SK-N-MC (cell line): ENCODE measurements at regions not wholly inside any gene's neighbourhood (a gene's known extent, or its start where the extent isn't known, plus 50 kb on each side); places are given as distances from the start of the nearest gene placed in this dataset.

Experiments
- DNase-seq: peaks from one replicate; pipeline ENCODE4 v3.0.0-alpha.2; 2011; ENCODE audit warnings: low read depth, low spot score
- H3K27ac ChIP-seq: fragments of 200-600 bp; sonication (generic); 2 replicates; pipeline ENCODE4 v1.5.1; 2016; ENCODE audit warnings: mixed run types
- H3K36me3 ChIP-seq: fragments of 200-600 bp; sonication (generic); 2 replicates; pipeline ENCODE4 v1.6.1; 2017; ENCODE audit warnings: antibody characterized with exemption, low read length, mixed read lengths; ENCODE audit not compliant: insufficient read depth
- H3K4me3 ChIP-seq: fragments of 200-600 bp; sonication (generic); 2 replicates; pipeline ENCODE4 v1.5.1; 2016
- H3K9ac ChIP-seq: fragments of 200-600 bp; sonication (generic); 2 replicates; pipeline ENCODE4 v1.8.0; 2017; ENCODE audit warnings: mixed run types, mixed read lengths; ENCODE audit not compliant: insufficient read length
- H3K9me3 ChIP-seq: fragments of 200-600 bp; sonication (generic); 2 replicates; pipeline ENCODE4 v1.6.1; 2017; ENCODE audit warnings: low read depth, mild to moderate bottlenecking, antibody characterized with exemption, low read length, moderate library complexity, mixed read lengths
- EZH2 ChIP-seq: fragments of 200-600 bp; sonication (generic); IDR thresholded peaks from one replicate; pipeline ENCODE4 v1.6.1; 2017; ENCODE audit warnings: antibody characterized with exemption
- FOXP2 ChIP-seq: optimal IDR thresholded peaks from 2 replicates; pipeline ENCODE3; 2011; ENCODE audit warnings: mild to moderate bottlenecking, moderate library complexity; ENCODE audit not compliant: insufficient read depth; ENCODE audit errors: extremely low read length, control extremely low read depth
- POLR2AphosphoS5 ChIP-seq: IDR thresholded peaks from 2 replicates; pipeline ENCODE4 v1.6.1; 2012; ENCODE audit warnings: mild to moderate bottlenecking, low read depth, low read length, borderline replicate concordance

DNA sequence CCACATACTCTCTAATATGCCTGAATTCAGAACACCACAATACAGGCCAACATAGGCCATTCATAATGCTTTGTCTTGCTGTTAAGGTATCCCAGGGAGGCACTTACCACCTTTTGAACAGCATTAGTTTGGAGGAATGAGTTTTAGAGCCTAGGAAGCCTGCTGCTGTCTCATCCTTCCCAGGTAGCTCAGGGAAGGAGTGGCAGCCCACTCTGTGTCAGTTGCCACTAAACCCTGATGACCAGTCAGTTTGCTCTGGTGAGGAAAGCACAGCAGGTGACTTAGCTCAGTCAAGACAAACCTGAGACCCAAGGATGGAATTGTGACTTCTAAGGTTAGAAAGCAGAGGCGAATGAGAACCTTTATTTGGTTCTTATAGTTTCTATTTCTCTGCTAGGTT lies 337.4 kb upstream of the ATP10B start:
- H3K36me3 ChIP-seq, result no peaks in the 10 kb centered on the region
- no peak overlapping the region for H3K27ac ChIP-seq
- no peak for DNase-seq
- no peak overlapping the region for H3K9ac ChIP-seq
- TF ChIP-seq FOXP2, result no peak
- TF ChIP-seq EZH2, result no peak
- TF ChIP-seq POLR2AphosphoS5, result no peak
- no peak overlapping the region for H3K4me3 ChIP-seq
- no peaks in the 10 kb centered on the region for H3K9me3 ChIP-seq

DNA sequence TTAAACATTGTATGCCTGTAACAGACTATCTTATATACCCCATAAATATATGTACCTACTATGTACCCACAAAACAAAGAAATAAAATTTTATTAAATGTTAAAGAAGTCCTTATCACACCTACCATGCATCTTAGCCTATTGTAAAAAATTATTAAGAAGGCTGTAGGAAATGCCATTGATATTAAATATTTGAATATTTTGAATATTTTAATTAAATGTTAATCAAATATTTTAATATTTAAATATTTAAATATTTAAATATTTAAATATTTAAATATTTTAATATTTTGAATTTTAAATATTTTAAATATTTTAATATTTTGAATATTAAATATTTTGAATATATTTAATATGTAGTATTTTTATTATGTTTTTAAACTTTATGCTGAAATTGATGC lies 331.5 kb upstream of the ATP10B start:
- Histone ChIP-seq H3K9me3 (no peaks in the 10 kb centered on the region), H3K9ac (no peak overlapping the region), H3K4me3 (no peak overlapping the region), H3K27ac (no peak overlapping the region), H3K36me3 (no peaks in the 10 kb centered on the region)
- no peak for DNase-seq
- TF ChIP-seq POLR2AphosphoS5, result no peak
- TF ChIP-seq EZH2, result no peak

DNA sequence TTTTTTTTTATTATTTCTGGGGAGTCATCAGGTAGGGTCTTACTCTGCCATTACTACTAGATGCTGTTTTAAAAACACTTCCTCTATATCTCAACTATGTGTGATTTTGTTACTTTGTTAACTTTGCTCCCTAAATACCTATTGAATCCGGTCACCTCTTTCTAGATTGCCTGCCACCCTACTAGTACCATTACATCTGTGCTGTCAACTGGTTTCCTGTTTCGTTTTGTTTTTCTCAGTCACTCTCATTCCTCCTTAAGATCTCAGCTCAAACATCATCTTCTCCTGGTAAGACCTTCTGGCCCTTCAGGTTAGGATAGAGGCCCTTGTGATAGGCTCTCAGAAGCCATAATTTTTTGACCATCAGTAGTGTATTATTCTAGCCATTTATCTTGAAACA lies 324.2 kb upstream of the ATP10B start:
- H3K9ac ChIP-seq, result no peak overlapping the region
- H3K36me3 ChIP-seq, result no peaks in the 10 kb centered on the region
- TF ChIP-seq EZH2 (no peak), FOXP2 (no peak), POLR2AphosphoS5 (no peak)
- no peak overlapping the region for H3K27ac ChIP-seq
- no peak for DNase-seq
- H3K9me3 ChIP-seq, result no peaks in the 10 kb centered on the region
- no peak overlapping the region for H3K4me3 ChIP-seq

DNA sequence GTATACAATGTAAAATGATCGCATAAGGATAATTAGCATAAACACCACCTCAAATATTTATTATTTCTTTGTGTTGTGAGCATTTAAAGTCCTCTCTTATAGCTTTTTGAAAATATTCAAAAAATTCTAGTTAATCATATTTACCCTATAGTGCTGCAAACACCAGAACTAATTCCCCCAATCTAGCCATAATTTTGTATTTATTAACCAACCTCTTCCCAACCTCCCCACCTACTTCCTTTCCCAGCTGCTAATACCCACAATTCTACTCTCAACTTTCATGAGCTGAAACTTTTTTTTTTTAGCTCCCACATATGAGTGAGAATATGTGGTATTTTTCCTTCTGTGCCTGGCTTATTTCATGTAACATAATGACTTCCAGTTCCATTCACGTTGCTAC lies 317.8 kb upstream of the ATP10B start:
- Histone ChIP-seq H3K36me3 (no peaks in the 10 kb centered on the region), H3K9ac (no peak overlapping the region), H3K9me3 (no peaks in the 10 kb centered on the region), H3K27ac (no peak overlapping the region), H3K4me3 (no peak overlapping the region)
- TF ChIP-seq FOXP2 (no peak), POLR2AphosphoS5 (no peak), EZH2 (no peak)
- DNase-seq, result no peak

DNA sequence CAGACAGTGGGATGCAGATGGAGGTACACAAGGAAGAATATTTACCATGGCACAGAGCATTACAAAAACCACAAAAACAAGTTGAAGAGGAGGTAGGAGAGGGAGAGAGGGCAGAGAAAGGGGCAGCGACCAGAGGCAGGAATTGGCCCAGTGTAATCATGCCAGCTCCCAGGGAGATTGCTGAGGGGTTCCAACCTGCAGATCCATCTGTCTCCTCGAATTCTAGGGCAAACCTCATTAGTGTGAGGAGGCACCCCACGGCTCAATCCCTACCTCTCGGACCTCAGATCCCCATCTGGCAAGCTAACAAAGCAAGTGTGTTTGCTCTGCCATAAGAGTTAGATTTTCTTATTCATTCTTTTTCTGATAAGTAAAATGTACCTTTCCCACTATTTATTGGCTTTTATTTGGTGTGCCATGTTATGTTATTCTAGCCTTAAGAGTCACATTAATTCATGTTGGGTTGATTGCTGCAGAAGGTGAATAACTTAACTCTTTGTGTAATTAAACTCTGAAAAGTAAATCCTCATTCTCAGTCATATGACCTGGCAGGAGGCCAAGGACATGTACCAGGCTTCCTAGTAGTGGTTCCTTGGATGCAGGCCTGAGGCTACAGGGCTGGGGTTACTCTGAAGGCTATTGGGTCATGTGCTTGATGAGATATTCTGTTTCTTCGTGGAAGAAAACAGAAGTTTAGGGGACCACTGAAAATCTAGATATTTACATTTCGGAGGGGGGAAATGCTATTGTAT lies 315.2 kb upstream of the ATP10B start:
- H3K36me3 ChIP-seq, result no peaks in the 10 kb centered on the region
- no peak overlapping the region for H3K9ac ChIP-seq
- H3K9me3 ChIP-seq, result no peaks in the 10 kb centered on the region
- H3K27ac ChIP-seq, result no peak overlapping the region
- no peak for DNase-seq
- no peak overlapping the region for H3K4me3 ChIP-seq
- TF ChIP-seq POLR2AphosphoS5 (no peak), FOXP2 (no peak), EZH2 (no peak)

DNA sequence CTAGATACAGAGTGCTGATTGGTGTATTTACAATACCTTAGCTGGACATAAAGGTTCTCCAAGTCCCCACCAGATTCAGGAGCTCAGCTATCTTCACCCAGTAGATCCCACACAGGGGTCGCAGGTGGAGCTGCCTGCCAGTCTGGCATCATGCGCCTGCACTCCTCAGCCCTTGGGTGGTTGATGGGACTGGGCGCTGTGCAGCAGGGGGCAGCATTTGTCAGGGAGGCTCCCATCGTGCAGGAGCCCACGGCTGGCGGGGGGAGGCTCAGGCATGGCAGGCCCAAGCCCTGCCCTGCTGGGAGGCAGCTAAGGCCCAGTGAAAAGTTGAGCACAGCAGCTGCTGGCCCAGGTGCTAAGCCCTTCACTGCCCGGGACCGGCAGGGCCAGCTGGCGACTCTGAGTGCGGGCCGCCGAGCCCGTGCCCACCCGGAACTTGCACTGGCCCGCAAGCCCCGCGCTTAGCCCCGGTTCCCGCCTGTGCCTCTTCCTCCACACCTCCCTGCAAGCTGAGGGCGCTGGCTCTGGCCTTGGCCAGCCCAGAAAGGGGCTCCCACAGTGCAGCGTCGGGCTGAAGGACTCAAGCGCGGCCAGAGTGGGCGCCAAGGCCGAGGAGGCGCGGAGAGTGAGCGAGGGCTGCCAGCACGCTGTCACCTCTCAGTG lies 314.1 kb upstream of the ATP10B start:
- no peak for DNase-seq
- Histone ChIP-seq H3K9me3 (no peaks in the 10 kb centered on the region), H3K9ac (no peak overlapping the region), H3K27ac (no peak overlapping the region), H3K36me3 (no peaks in the 10 kb centered on the region), H3K4me3 (no peak overlapping the region)
- TF ChIP-seq FOXP2 (no peak), POLR2AphosphoS5 (no peak), EZH2 (no peak)

DNA sequence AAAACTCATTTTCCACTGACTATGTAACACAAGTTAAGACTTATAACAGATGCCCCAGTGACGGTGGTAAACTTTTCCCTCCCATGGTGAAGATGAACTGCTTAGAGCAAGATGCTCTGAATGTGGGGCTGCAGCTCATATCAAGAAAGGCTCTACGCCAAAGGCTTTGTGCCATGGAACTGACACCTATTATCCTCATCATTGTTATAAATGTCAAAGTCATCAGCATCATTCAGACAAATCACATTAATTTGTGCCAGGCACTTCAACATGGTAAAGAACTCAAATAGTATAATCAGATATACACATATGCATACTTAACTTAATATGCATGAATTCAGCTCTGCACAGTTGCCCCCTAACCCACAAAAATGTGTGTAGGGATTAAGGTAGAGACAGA lies 305.9 kb upstream of the ATP10B start:
- no peak for TF ChIP-seq EZH2
- no peak for TF ChIP-seq FOXP2
- TF ChIP-seq POLR2AphosphoS5, result no peak
- Histone ChIP-seq H3K36me3 (no peaks in the 10 kb centered on the region), H3K27ac (no peak overlapping the region), H3K9ac (no peak overlapping the region), H3K9me3 (no peaks in the 10 kb centered on the region), H3K4me3 (no peak overlapping the region)
- no peak for DNase-seq

DNA sequence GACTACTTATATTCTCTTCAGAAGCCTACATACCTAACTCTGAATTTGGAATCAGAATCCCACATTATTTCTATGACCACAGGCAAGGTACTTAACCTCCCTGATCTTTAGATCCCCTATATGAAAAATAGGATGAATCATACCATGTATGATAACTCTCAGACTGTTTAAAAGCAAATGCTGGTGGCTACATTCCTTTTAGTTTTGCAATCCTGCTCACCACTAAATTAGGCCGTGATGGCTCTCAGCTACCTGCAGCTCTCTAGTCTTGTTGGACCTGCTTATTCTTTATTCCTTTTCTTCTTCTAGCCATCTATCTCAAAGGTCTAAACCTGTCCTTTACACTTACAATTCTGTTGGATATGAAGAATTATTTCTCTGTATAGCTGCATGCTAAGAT lies 303.4 kb upstream of the ATP10B start:
- Histone ChIP-seq H3K27ac (no peak overlapping the region), H3K36me3 (no peaks in the 10 kb centered on the region), H3K4me3 (no peak overlapping the region), H3K9me3 (no peaks in the 10 kb centered on the region), H3K9ac (no peak overlapping the region)
- no peak for TF ChIP-seq FOXP2
- TF ChIP-seq EZH2, result no peak
- no peak for TF ChIP-seq POLR2AphosphoS5
- DNase-seq, result no peak

DNA sequence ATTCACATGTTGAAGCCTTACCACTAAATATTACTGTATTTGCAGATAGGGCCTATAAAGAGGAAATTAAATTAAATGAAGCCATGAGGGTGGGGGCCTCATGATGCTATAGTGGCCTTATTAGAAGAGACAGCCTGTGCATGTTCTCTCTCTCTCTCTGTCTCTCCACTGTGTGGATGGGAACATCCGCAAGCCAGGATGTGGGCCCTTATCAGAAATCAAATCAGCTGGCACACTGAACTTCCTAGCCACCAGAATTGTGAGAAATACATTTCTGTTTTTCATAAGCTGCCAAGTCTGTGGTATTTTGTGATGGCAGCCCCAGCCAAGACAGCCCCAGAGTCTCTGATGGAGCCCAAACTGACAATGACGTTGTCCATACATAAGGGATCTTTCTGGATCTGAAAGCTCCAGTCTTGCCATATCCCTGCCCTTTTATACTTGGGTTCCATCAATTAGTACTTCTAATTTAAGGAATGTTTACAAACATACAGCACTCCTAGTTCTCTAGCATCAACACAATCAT lies 300.5 kb upstream of the ATP10B start:
- no peak for DNase-seq
- H3K9ac ChIP-seq, result no peak overlapping the region
- TF ChIP-seq POLR2AphosphoS5, result no peak
- no peak for TF ChIP-seq FOXP2
- no peak for TF ChIP-seq EZH2
- no peak overlapping the region for H3K27ac ChIP-seq
- H3K9me3 ChIP-seq, result no peaks in the 10 kb centered on the region
- H3K4me3 ChIP-seq, result no peak overlapping the region
- H3K36me3 ChIP-seq, result no peaks in the 10 kb centered on the region
